22Rv1 (cell line): ENCODE measurements at regions not wholly inside any gene's neighbourhood (a gene's known extent, or its start where the extent isn't known, plus 50 kb on each side); places are given as distances from the start of the nearest gene placed in this dataset.

Source experiments
- H3K27ac ChIP-seq: fragments of 450-650 bp; 2 replicates; pipeline ENCODE4 v1.5.1; 2017
- CTCF ChIP-seq: fragments of 450-650 bp; IDR thresholded peaks from 2 replicates; pipeline ENCODE4 v1.5.1; 2017; ENCODE audit warnings: mild to moderate bottlenecking
- ZFX ChIP-seq: fragments of 450-650 bp; IDR thresholded peaks from 2 replicates; pipeline ENCODE4 v1.6.1; 2017; ENCODE audit warnings: antibody characterized with exemption, borderline replicate concordance

GRCh38 chr10:43943119-43943817, 294.6 kb upstream of the ZNF32 start:
- TF ChIP-seq ZFX, result no peak
- TF ChIP-seq CTCF, result no peak
- H3K27ac ChIP-seq, result no peak overlapping the region

- TF ChIP-seq ZFX (no peak), CTCF (no peak)
- H3K27ac ChIP-seq, result no peak overlapping the region
These were observed 293.6 kb upstream of the ZNF32 start for GRCh38 chr10:43942096-43942850.

GRCh38 chr10:43940898-43941837, 292.5 kb upstream of the ZNF32 start:
- H3K27ac ChIP-seq, result no peak overlapping the region
- TF ChIP-seq CTCF (no peak), ZFX (no peak)

GRCh38 chr10:43939939-43940820, 291.5 kb upstream of the ZNF32 start:
- H3K27ac ChIP-seq, result no peak overlapping the region

GRCh38 chr10:43939389-43939938, 290.8 kb upstream of the ZNF32 start:
- H3K27ac ChIP-seq, result no peak overlapping the region
- TF ChIP-seq ZFX (no peak), CTCF (no peak)

More at GRCh38 chr10:43939939-43940820, 291.5 kb upstream of the ZNF32 start:
- TF ChIP-seq ZFX (no peak), CTCF (no peak)

- TF ChIP-seq ZFX, result no peak
- no peak overlapping the region for H3K27ac ChIP-seq
These were observed 290.1 kb upstream of the ZNF32 start for GRCh38 chr10:43938810-43939209.
